ENCODE measurements at regions not wholly inside any gene's neighbourhood (a gene's known extent, or its start where the extent isn't known, plus 50 kb on each side); places are given as distances from the start of the nearest gene placed in this dataset.
"Not testable (repeated sequence)": the region's sequence is repeated elsewhere in the genome, so short reads cannot be mapped to it uniquely, and the experiment has no call there.

DNA sequence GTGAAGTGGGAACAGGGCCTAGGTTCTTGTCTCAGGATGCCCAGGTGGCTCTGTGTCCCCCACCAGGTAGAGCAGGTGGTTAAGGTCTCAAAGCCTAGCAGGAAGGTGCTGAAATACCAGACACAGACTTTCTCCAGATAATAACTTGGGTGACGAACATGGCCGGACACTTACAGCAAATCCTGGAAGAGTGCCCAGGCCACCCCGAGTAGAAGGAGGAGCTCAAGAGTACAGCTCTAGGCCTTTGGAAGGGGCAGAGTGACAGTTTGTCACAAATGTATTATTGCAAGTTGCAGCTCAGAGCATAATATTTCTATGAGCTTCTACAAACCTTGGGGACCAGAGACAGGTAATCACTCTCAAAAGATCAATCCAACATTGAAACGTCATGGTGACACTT lies 251.6 kb upstream of the SOX4 start:
- CTCF ChIA-PET, result no interaction called here
- BruUV-seq (replicated peaks), result no TSS peak
- no peaks in the 10 kb centered on the region for H3K9me2 ChIP-seq (replicated peaks; ENCODE audit: low read length)
- H3K4me2 ChIP-seq (ENCODE audit: low read length), result no peak overlapping the region
- H3K4me3 ChIP-seq (ENCODE audit: low read length), result no peak overlapping the region
- no peak for TF ChIP-seq EZH2phosphoT487 (IDR thresholded peaks at IDR 0.05; ENCODE audit: borderline replicate concordance, low read length)
- no peak for TF ChIP-seq EZH2 (IDR thresholded peaks at IDR 0.05; ENCODE audit: low read length, unreplicated experiment)
- TF ChIP-seq, protein P1, sequence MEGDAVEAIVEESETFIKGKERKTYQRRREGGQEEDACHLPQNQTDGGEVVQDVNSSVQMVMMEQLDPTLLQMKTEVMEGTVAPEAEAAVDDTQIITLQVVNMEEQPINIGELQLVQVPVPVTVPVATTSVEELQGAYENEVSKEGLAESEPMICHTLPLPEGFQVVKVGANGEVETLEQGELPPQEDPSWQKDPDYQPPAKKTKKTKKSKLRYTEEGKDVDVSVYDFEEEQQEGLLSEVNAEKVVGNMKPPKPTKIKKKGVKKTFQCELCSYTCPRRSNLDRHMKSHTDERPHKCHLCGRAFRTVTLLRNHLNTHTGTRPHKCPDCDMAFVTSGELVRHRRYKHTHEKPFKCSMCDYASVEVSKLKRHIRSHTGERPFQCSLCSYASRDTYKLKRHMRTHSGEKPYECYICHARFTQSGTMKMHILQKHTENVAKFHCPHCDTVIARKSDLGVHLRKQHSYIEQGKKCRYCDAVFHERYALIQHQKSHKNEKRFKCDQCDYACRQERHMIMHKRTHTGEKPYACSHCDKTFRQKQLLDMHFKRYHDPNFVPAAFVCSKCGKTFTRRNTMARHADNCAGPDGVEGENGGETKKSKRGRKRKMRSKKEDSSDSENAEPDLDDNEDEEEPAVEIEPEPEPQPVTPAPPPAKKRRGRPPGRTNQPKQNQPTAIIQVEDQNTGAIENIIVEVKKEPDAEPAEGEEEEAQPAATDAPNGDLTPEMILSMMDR (conservative IDR thresholded peaks at IDR 0.05; ENCODE audit: low read depth, low read length), result no peak
- ATAC-seq (no peak), DNase-seq (no peak)
- H2AFZ ChIP-seq (ENCODE audit: low read length), result no peak overlapping the region
- no peak overlapping the region for H3K27ac ChIP-seq (ENCODE audit: low read length)
- H3K4me1 ChIP-seq (ENCODE audit: insufficient read depth, low read length), result no peaks in the 10 kb centered on the region
- no peaks in the 10 kb centered on the region for H3F3A ChIP-seq (ENCODE audit: low read length, unreplicated experiment)
- no peak overlapping the region for H3K9ac ChIP-seq (ENCODE audit: low read length)
- H3K79me2 ChIP-seq (ENCODE audit: low read length), result no peaks in the 10 kb centered on the region
- no peaks in the 10 kb centered on the region for H4K20me1 ChIP-seq (ENCODE audit: low read length)
- H3K9me3 ChIP-seq (ENCODE audit: low read length), result no peaks in the 10 kb centered on the region
- H3K27me3 ChIP-seq (ENCODE audit: low read length), result no peaks in the 10 kb centered on the region
- H3K36me3 ChIP-seq (ENCODE audit: low read depth, low read length), result no peaks in the 10 kb centered on the region
- POLR2A ChIA-PET (ENCODE audit: unreplicated experiment), result no interaction called here
- intact Hi-C loops (cut with micrococcal nuclease), result no loop called here

DNA sequence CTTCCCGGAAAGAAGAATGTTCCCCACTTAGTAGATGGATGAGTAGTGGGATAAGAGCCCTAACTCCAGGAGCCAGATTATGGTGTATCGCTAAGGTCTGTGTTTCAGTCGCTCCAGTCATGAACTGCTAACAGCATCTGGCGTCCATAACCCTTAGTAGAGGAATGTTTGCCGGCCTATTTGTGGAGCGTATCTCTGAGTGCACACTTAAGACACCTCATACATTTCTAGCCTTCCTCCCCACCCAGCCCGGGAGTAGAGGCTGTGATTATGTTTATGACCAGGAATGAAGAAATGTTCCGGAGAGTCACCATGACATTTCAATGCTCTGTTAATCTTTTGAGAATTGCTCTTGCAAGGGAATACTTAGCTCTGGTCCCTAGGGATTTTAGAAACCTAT lies 251.1 kb upstream of the SOX4 start:
- Histone ChIP-seq H3K9me3 (ENCODE audit: low read length) (no peaks in the 10 kb centered on the region), H2AFZ (ENCODE audit: low read length) (no peak overlapping the region), H3K79me2 (ENCODE audit: low read length) (no peaks in the 10 kb centered on the region), H3K36me3 (ENCODE audit: low read depth, low read length) (no peaks in the 10 kb centered on the region), H3K4me2 (ENCODE audit: low read length) (no peak overlapping the region), H3K9ac (ENCODE audit: low read length) (no peak overlapping the region), H3F3A (ENCODE audit: low read length, unreplicated experiment) (no peaks in the 10 kb centered on the region), H3K9me2 (replicated peaks; ENCODE audit: low read length) (no peaks in the 10 kb centered on the region), H3K27ac (ENCODE audit: low read length) (no peak overlapping the region), H3K4me1 (ENCODE audit: insufficient read depth, low read length) (no peaks in the 10 kb centered on the region), H4K20me1 (ENCODE audit: low read length) (no peaks in the 10 kb centered on the region), H3K4me3 (ENCODE audit: low read length) (no peak overlapping the region), H3K27me3 (ENCODE audit: low read length) (no peaks in the 10 kb centered on the region)
- TF ChIP-seq, protein P1 (conservative IDR thresholded peaks at IDR 0.05; ENCODE audit: low read depth, low read length), result no peak
- TF ChIP-seq EZH2phosphoT487 (IDR thresholded peaks at IDR 0.05; ENCODE audit: borderline replicate concordance, low read length) (no peak), EZH2 (IDR thresholded peaks at IDR 0.05; ENCODE audit: low read length, unreplicated experiment) (no peak)
- DNase-seq, result no peak
- CTCF ChIA-PET, result no interaction called here
- ATAC-seq, result no peak
- BruUV-seq (replicated peaks), result no TSS peak
- intact Hi-C loops (cut with micrococcal nuclease), result no loop called here
- POLR2A ChIA-PET (ENCODE audit: unreplicated experiment), result no interaction called here

DNA sequence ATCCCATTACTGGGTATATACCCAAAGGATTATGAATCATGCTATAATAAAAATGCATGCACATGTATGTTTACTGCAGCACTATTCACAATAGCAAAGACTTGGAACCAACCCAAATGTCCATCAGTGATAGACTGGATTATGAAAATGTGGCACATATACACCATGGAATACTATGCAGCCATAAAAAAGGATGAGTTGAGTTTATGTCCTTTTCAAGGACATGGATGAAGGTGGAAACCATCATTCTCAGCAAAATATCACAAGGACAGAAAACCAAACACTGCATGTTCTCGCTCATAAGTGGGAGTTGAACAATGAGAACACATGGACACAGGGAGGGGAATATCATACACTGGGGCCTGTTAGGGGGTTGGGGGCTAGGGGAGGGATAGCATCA lies 247.8 kb upstream of the SOX4 start:
- H3K27me3 ChIP-seq (ENCODE audit: low read length); intact Hi-C loops (cut with micrococcal nuclease); DNase-seq; H3K9me3 ChIP-seq (ENCODE audit: low read length); H3K36me3 ChIP-seq (ENCODE audit: low read depth, low read length); H3F3A ChIP-seq (ENCODE audit: low read length, unreplicated experiment); H4K20me1 ChIP-seq (ENCODE audit: low read length); H2AFZ ChIP-seq (ENCODE audit: low read length); H3K9me2 ChIP-seq (replicated peaks; ENCODE audit: low read length); ATAC-seq; H3K4me2 ChIP-seq (ENCODE audit: low read length); H3K27ac ChIP-seq (ENCODE audit: low read length); POLR2A ChIA-PET (ENCODE audit: unreplicated experiment); H3K4me3 ChIP-seq (ENCODE audit: low read length); H3K9ac ChIP-seq (ENCODE audit: low read length); BruUV-seq (replicated peaks); H3K79me2 ChIP-seq (ENCODE audit: low read length); CTCF ChIA-PET: not testable (repeated sequence)
- H3K4me1 ChIP-seq (ENCODE audit: insufficient read depth, low read length), result peaks cover 15% of the 10 kb centered on the region
